MCF 10A (cell line): ENCODE measurements at regions not wholly inside any gene's neighbourhood (a gene's known extent, or its start where the extent isn't known, plus 50 kb on each side); places are given as distances from the start of the nearest gene placed in this dataset.
A peak's percentile ranks its signal among the peaks of the same experiment; 100 is the strongest.

ENCODE experiments used
- BruUV-seq: library from RNA; stranded (reverse); fragments of 400-500 nt; replicated peaks from 2 replicates; lab custom pipeline; 2021; lab: Mats Ljungman, UMichigan
- CTCF ChIA-PET: fragments of 300-600 bp; sonication (Branson Sonifier 250); formaldehyde crosslinking; extraction: SDS; loops from one replicate; lab custom pipeline; 2021; ENCODE audit warnings: antibody characterized with exemption, inconsistent platforms; lab: Yijun Ruan, JAX
- POLR2A ChIA-PET: fragments of 300-600, 350-650 bp; sonication (Branson Sonifier 250); formaldehyde crosslinking; extraction: SDS; loops from one replicate; lab custom pipeline; 2020; ENCODE audit warnings: antibody characterized with exemption, inconsistent platforms; lab: Yijun Ruan, JAX
- DNase-seq: peaks from one replicate; pipeline ENCODE4 v3.0.0-alpha.2; 2018; ENCODE audit not compliant: unreplicated experiment
- H3K27ac Mint-ChIP-seq: one replicate; pipeline ENCODE4 v1.8.0; 2022; ENCODE audit warnings: mild to moderate bottlenecking, low read depth, mixed read lengths; ENCODE audit not compliant: unreplicated experiment
- H3K27me3 Mint-ChIP-seq: one replicate; pipeline ENCODE4 v1.8.0; 2022; ENCODE audit warnings: mixed read lengths; ENCODE audit not compliant: insufficient read depth, unreplicated experiment
- H3K36me3 Mint-ChIP-seq: one replicate; pipeline ENCODE4 v1.8.0; 2022; ENCODE audit warnings: mild to moderate bottlenecking, moderate library complexity, mixed read lengths; ENCODE audit not compliant: insufficient read depth, unreplicated experiment
- H3K4me1 Mint-ChIP-seq: one replicate; pipeline ENCODE4 v1.8.0; 2022; ENCODE audit warnings: mixed read lengths; ENCODE audit not compliant: insufficient read depth, unreplicated experiment
- H3K4me3 Mint-ChIP-seq: one replicate; pipeline ENCODE4 v1.8.0; 2022; ENCODE audit warnings: mild to moderate bottlenecking, moderate library complexity, mixed read lengths; ENCODE audit not compliant: unreplicated experiment
- H3K9me3 Mint-ChIP-seq: one replicate; pipeline ENCODE4 v1.8.0; 2022; ENCODE audit warnings: mixed read lengths; ENCODE audit not compliant: unreplicated experiment
- CTCF ChIP-seq: fragments of 200-600 bp; IDR thresholded peaks from one replicate; pipeline ENCODE4 v1.8.0; 2022; ENCODE audit warnings: antibody characterized with exemption, mild to moderate bottlenecking; ENCODE audit not compliant: unreplicated experiment
- intact Hi-C: fragments of 100-400 bp; cut with micrococcal nuclease; formaldehyde crosslinking; loops from 2 replicates; pipeline ENCODE4 v1.14.1; 2022

DNA sequence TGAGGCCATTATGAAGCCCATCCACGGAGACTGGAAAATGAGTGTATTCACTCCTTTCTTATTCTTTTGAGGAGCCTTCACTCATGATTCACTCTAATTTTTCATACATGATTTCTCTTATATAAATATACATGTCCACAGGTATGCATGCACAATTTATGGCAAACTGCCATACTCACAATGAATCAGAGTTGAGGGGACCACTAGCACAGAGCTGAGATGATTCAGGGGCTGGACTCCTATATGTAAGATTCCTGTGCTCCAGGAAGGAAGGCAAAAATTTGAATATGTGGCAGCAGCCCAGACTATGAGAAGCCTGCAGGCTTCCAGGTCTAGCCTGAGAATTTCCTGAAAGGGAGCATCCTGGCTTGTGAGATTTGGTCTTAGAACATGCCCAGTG lies 484.6 kb downstream of the PRELID2 start:
- DNase-seq = peak; percentile 71

DNA sequence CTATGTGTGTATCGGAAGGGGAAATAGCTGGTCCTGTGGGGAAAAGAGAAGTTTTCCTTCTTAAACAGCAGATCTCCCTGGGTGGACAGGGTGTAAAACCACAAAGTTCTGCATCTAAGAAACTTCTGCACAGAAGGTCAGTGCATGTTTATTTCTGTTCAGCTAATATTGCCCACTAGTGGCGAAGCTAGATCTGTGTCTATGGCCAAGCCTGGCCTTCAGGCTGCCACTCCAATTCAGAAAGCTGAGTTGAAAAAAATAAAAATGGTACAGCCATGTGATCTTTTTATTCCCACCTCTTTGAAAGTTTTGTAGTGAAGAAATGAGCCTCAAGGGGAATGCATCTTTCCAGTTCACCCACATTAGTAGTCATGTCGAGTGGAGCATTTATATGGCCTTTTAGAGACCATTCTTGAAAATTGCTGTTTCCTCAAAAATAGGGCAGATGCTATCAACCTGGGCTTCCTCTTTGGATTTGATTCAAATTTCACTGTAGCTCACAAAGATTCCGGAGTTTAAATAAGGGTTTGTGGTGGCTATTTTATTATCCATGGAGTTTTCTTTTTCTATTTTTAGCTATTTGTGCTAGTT lies 488.0 kb downstream of the PRELID2 start:
- intact Hi-C loops = loop anchor here (1.0 to 5.0 kb wide), 5 partner anchors 110 to 1144 kb away; no protein-coding TSS in a partner anchor
- no peaks in the 10 kb centered on the region for H3K27me3 Mint-ChIP-seq
- ChIA-PET POLR2A (interaction anchor here (0.6 to 0.9 kb wide), 3 partner anchors 9 to 18 kb away, joined by 3 to 4 read pairs (median 4); no protein-coding TSS in a partner anchor), CTCF (interaction anchor here (0.6 to 3.4 kb wide), 58 partner anchors 8 to 1888 kb away, joined by 3 to 67 read pairs (median 4); partner anchors contain the start of gene STK32A)
- peaks cover 4% of the 10 kb centered on the region for H3K9me3 Mint-ChIP-seq
- H3K4me1 Mint-ChIP-seq = peaks cover 11% of the 10 kb centered on the region
- no peaks in the 10 kb centered on the region for H3K36me3 Mint-ChIP-seq
- BruUV-seq = no TSS peak
- no peak overlapping the region for H3K4me3 Mint-ChIP-seq
- H3K27ac Mint-ChIP-seq = no peak overlapping the region
- TF ChIP-seq CTCF = peak; percentile 88
- peak; percentile 66 for DNase-seq

More for the DNA sequence above, 484.6 kb downstream of the PRELID2 start:
- Mint-ChIP-seq H3K27me3 (no peaks in the 10 kb centered on the region), H3K4me1 (peaks cover 11% of the 10 kb centered on the region), H3K27ac (no peak overlapping the region), H3K36me3 (no peaks in the 10 kb centered on the region), H3K9me3 (no peaks in the 10 kb centered on the region), H3K4me3 (no peak overlapping the region)
- intact Hi-C loops = no loop called here
- CTCF ChIA-PET = interaction anchor here (1.0 kb wide), 1 partner anchor 1147 kb away, joined by 3 read pairs; no protein-coding TSS in a partner anchor
- BruUV-seq = no TSS peak
- POLR2A ChIA-PET = no interaction called here
- TF ChIP-seq CTCF = no peak

- intact Hi-C loops = loop anchor here (5.0 kb wide), 2 partner anchors 108 to 482 kb away; no protein-coding TSS in a partner anchor
- Mint-ChIP-seq H3K4me3 (no peak overlapping the region), H3K4me1 (peaks cover 8% of the 10 kb centered on the region), H3K27ac (no peak overlapping the region), H3K27me3 (no peaks in the 10 kb centered on the region), H3K9me3 (peaks cover 18% of the 10 kb centered on the region), H3K36me3 (no peaks in the 10 kb centered on the region)
- POLR2A ChIA-PET = interaction anchor here (0.9 kb wide), 1 partner anchor 8 kb away, joined by 4 read pairs; no protein-coding TSS in a partner anchor
- TF ChIP-seq CTCF = no peak
- CTCF ChIA-PET = interaction anchor here (0.6 to 3.4 kb wide), 39 partner anchors 8 to 1147 kb away, joined by 3 to 67 read pairs (median 4); no protein-coding TSS in a partner anchor
- no TSS peak for BruUV-seq
- no peak for DNase-seq
Measured at GRCh38 chr5:145345511-145346287, 489.4 kb downstream of the PRELID2 start.

DNA sequence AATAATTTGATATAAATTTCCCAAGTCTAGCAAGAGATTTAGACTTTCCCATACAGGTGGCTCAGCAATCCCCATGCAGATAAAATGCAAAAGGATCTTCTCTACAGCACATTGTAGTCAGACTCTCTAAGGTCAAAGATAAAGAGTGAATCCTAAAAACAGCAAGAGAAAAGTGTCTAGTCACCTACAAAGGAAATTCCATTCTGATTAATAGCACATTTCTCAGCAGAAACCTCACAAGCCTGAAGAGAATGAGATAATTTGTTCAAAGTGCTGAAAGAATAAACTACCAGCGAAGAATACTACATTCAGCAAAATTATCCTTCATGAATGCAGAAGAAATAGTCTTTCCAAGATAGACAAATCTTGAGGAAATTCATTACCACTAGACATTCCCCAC lies 493.3 kb downstream of the PRELID2 start:
- ChIA-PET CTCF (no interaction called here), POLR2A (interaction anchor here (1.1 to 1.6 kb wide), 2 partner anchors 94 to 760 kb away, joined by 3 read pairs; no protein-coding TSS in a partner anchor)
- DNase-seq = peak; percentile 14

More for the DNA sequence above, 493.3 kb downstream of the PRELID2 start:
- Mint-ChIP-seq H3K4me1 (no peaks in the 10 kb centered on the region), H3K9me3 (peaks cover 18% of the 10 kb centered on the region), H3K27ac (no peak overlapping the region), H3K27me3 (no peaks in the 10 kb centered on the region), H3K4me3 (no peak overlapping the region), H3K36me3 (no peaks in the 10 kb centered on the region)
- intact Hi-C loops = no loop called here
- TF ChIP-seq CTCF = no peak
- BruUV-seq = no TSS peak
